ENCODE measurements at regions not wholly inside any gene's neighbourhood (a gene's known extent, or its start where the extent isn't known, plus 50 kb on each side); places are given as distances from the start of the nearest gene placed in this dataset.

GRCh38 chr9:80720579-80720978 is 968.8 kb downstream of the TLE1 start:
- TF ChIP-seq, protein P1, sequence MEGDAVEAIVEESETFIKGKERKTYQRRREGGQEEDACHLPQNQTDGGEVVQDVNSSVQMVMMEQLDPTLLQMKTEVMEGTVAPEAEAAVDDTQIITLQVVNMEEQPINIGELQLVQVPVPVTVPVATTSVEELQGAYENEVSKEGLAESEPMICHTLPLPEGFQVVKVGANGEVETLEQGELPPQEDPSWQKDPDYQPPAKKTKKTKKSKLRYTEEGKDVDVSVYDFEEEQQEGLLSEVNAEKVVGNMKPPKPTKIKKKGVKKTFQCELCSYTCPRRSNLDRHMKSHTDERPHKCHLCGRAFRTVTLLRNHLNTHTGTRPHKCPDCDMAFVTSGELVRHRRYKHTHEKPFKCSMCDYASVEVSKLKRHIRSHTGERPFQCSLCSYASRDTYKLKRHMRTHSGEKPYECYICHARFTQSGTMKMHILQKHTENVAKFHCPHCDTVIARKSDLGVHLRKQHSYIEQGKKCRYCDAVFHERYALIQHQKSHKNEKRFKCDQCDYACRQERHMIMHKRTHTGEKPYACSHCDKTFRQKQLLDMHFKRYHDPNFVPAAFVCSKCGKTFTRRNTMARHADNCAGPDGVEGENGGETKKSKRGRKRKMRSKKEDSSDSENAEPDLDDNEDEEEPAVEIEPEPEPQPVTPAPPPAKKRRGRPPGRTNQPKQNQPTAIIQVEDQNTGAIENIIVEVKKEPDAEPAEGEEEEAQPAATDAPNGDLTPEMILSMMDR (IDR thresholded peaks at IDR 0.05) = no peak
- no peak for TF ChIP-seq EP300 (IDR thresholded peaks at IDR 0.05)
- no peak for TF ChIP-seq POLR2A (IDR thresholded peaks at IDR 0.05)
- no peak for TF ChIP-seq POLR2AphosphoS5 (IDR thresholded peaks at IDR 0.05)

Measured in sigmoid colon (tissue), 4 donors.